Activated T-cell treated with anti-CD3 and anti-CD28 coated beads, Interleukin-2, amount 50 U/mL, for 24 hours (primary cell): ENCODE measurements at regions not wholly inside any gene's neighbourhood (a gene's known extent, or its start where the extent isn't known, plus 50 kb on each side); places are given as distances from the start of the nearest gene placed in this dataset.

ENCODE experiments used
- DNase-seq: peaks from one replicate; pipeline ENCODE4 v3.0.0-alpha.2; 2020
- H3K27ac Mint-ChIP-seq: 2 replicates; pipeline ENCODE4 v1.8.0; 2020; ENCODE audit warnings: mild to moderate bottlenecking, mixed read lengths
- H3K27me3 Mint-ChIP-seq: 2 replicates; pipeline ENCODE4 v1.8.0; 2020; ENCODE audit warnings: mixed read lengths
- H3K36me3 Mint-ChIP-seq: 2 replicates; pipeline ENCODE4 v1.8.0; 2020; ENCODE audit warnings: low read depth, mixed read lengths
- H3K4me1 Mint-ChIP-seq: 2 replicates; pipeline ENCODE4 v1.8.0; 2020; ENCODE audit warnings: low read depth, mixed read lengths
- H3K4me3 Mint-ChIP-seq: 2 replicates; pipeline ENCODE4 v1.8.0; 2020; ENCODE audit warnings: mild to moderate bottlenecking, moderate library complexity, mixed read lengths
- H3K9me3 Mint-ChIP-seq: 2 replicates; pipeline ENCODE4 v1.8.0; 2020; ENCODE audit warnings: mixed read lengths

DNA sequence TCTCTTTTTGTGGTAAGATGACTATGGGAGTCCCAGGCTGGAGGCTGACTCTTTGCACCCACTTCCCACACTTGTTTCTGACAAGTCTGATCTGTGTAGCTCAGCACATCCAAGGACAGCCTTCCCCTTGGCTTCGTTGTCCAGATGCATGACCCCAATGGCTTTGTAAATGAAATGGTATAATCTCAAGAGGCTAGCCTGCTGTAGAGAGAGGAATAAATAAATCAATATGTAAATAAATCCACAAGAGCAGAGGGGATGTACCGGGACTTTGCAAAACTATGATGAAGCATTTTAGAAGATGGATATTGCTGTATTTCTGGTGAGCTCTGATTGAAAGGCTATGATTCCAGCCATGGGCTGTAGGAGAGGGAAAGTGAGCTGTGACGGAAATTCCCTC is 79.9 kb upstream of the NEO1 start:
- no peak for DNase-seq
- Mint-ChIP-seq H3K36me3 (no peaks in the 10 kb centered on the region), H3K4me3 (no peak overlapping the region), H3K9me3 (no peaks in the 10 kb centered on the region), H3K4me1 (no peaks in the 10 kb centered on the region), H3K27me3 (peaks cover 49% of the 10 kb centered on the region), H3K27ac (no peak overlapping the region)

- Mint-ChIP-seq H3K4me1 (no peaks in the 10 kb centered on the region), H3K27me3 (peaks cover 44% of the 10 kb centered on the region), H3K27ac (no peak overlapping the region), H3K9me3 (no peaks in the 10 kb centered on the region), H3K4me3 (no peak overlapping the region), H3K36me3 (no peaks in the 10 kb centered on the region)
- no peak for DNase-seq
Measured at GRCh38 chr15:72971766-72972165, 80.5 kb upstream of the NEO1 start.

GRCh38 chr15:72970933-72971760 is 81.1 kb upstream of the NEO1 start:
- no peaks in the 10 kb centered on the region for H3K9me3 Mint-ChIP-seq
- no peak for DNase-seq
- H3K4me1 Mint-ChIP-seq, result no peaks in the 10 kb centered on the region
- no peaks in the 10 kb centered on the region for H3K36me3 Mint-ChIP-seq
- no peak overlapping the region for H3K4me3 Mint-ChIP-seq
- H3K27me3 Mint-ChIP-seq, result peaks cover 41% of the 10 kb centered on the region
- no peak overlapping the region for H3K27ac Mint-ChIP-seq

DNA sequence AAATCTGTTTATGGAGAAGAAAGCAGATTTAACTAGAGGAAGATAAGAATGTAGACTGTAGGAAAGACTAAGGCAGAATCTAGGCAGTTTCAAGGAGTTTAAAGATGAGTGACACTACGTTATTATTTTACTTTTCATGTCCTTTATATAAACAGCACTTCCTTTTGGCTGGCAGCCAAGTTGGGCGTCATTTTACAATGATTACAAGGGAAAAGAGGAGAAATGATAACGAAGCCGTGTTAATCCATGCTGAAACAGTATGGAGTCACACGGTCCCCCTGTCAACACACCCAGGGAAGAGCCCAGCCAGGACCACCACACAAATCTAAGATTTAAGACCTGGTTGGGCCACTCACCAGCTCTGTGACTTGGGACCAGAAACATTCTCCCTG is 83.7 kb upstream of the NEO1 start:
- Mint-ChIP-seq H3K4me3 (no peak overlapping the region), H3K27me3 (peaks cover 46% of the 10 kb centered on the region), H3K36me3 (no peaks in the 10 kb centered on the region), H3K4me1 (peaks cover 2% of the 10 kb centered on the region), H3K9me3 (peaks cover 4% of the 10 kb centered on the region), H3K27ac (no peak overlapping the region)
- no peak for DNase-seq

- Mint-ChIP-seq H3K9me3 (peaks cover 4% of the 10 kb centered on the region), H3K27ac (no peak overlapping the region), H3K27me3 (peaks cover 46% of the 10 kb centered on the region), H3K4me3 (no peak overlapping the region), H3K4me1 (peaks cover 2% of the 10 kb centered on the region), H3K36me3 (no peaks in the 10 kb centered on the region)
- no peak for DNase-seq
Measured at GRCh38 chr15:72967811-72968530, 84.3 kb upstream of the NEO1 start.

DNA sequence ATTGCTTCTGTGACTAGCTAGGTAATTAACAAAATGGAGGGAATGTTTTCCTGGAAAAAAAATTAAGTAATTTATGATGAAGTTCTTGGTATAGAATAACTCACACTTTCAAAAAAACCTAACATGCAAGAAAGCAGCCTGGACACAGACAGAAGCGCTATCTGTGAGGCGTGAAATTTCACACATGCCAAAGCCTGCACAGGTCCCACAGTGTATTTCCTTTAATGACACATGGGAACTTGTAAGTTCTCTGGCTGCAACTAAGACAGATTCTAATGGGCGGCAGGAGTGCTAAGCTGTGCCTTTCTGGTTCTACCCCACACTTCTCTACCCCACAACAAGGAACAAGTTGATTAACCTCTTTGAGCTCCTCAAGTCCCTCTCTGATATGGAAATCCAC is 84.9 kb upstream of the NEO1 start:
- no peak overlapping the region for H3K4me3 Mint-ChIP-seq
- no peak for DNase-seq
- H3K27me3 Mint-ChIP-seq, result peaks cover 49% of the 10 kb centered on the region
- H3K27ac Mint-ChIP-seq, result no peak overlapping the region
- H3K4me1 Mint-ChIP-seq, result peaks cover 2% of the 10 kb centered on the region
- peaks cover 4% of the 10 kb centered on the region for H3K9me3 Mint-ChIP-seq
- no peaks in the 10 kb centered on the region for H3K36me3 Mint-ChIP-seq

DNA sequence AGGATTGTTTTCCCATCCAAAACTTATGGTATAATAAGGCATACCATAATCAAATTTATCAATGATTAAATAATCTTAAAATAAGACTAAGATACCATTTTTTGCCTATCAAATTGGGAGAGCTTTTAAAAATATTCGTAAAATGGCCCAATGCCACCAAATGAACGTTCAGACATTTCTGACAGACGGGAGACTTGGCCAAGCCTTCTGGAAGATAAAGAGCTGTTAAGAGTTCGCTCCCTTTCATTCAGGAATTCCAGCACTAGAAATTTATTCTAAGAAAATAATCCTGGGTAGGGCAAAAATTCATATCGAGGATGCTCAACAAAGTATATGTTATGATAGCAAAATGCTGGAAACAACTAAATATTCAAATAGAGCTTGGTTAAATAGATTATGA is 85.6 kb upstream of the NEO1 start:
- H3K27me3 Mint-ChIP-seq, result peaks cover 49% of the 10 kb centered on the region
- no peaks in the 10 kb centered on the region for H3K36me3 Mint-ChIP-seq
- no peak for DNase-seq
- no peak overlapping the region for H3K27ac Mint-ChIP-seq
- peaks cover 4% of the 10 kb centered on the region for H3K9me3 Mint-ChIP-seq
- no peak overlapping the region for H3K4me3 Mint-ChIP-seq
- peaks cover 4% of the 10 kb centered on the region for H3K4me1 Mint-ChIP-seq

- Mint-ChIP-seq H3K27ac (no peak overlapping the region), H3K9me3 (peaks cover 4% of the 10 kb centered on the region), H3K27me3 (peaks cover 40% of the 10 kb centered on the region), H3K4me3 (no peak overlapping the region), H3K36me3 (no peaks in the 10 kb centered on the region), H3K4me1 (peaks cover 4% of the 10 kb centered on the region)
- DNase-seq, result no peak
Measured at GRCh38 chr15:72965671-72966070, 86.6 kb upstream of the NEO1 start.

- H3K27me3 Mint-ChIP-seq, result peaks cover 40% of the 10 kb centered on the region
- H3K36me3 Mint-ChIP-seq, result no peaks in the 10 kb centered on the region
- H3K4me3 Mint-ChIP-seq, result no peak overlapping the region
- H3K4me1 Mint-ChIP-seq, result peaks cover 4% of the 10 kb centered on the region
- H3K9me3 Mint-ChIP-seq, result peaks cover 4% of the 10 kb centered on the region
- H3K27ac Mint-ChIP-seq, result no peak overlapping the region
- no peak for DNase-seq
Measured at GRCh38 chr15:72964542-72964941, 87.7 kb upstream of the NEO1 start.

DNA sequence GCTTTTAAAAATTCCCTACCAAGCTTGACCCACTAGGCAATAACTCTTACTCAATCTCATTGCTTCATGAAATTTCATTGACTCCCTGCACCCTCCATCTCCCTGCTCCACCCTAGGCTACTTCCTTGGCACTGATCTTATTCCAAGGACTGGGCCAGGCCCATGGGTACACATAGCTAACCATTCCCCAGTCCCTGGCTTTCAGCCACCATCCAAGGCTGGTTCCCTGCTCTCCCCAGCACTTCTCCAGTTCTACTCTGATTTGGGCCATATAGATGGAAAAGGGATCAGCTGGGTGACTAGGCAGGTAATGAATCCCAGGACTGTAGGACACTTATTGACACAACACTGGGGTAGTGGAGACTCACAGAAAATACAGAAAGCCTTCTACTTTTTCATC is 88.1 kb upstream of the NEO1 start:
- DNase-seq, result no peak
- peaks cover 4% of the 10 kb centered on the region for H3K9me3 Mint-ChIP-seq
- H3K36me3 Mint-ChIP-seq, result no peaks in the 10 kb centered on the region
- peaks cover 4% of the 10 kb centered on the region for H3K4me1 Mint-ChIP-seq
- H3K4me3 Mint-ChIP-seq, result no peak overlapping the region
- no peak overlapping the region for H3K27ac Mint-ChIP-seq
- peaks cover 40% of the 10 kb centered on the region for H3K27me3 Mint-ChIP-seq

DNA sequence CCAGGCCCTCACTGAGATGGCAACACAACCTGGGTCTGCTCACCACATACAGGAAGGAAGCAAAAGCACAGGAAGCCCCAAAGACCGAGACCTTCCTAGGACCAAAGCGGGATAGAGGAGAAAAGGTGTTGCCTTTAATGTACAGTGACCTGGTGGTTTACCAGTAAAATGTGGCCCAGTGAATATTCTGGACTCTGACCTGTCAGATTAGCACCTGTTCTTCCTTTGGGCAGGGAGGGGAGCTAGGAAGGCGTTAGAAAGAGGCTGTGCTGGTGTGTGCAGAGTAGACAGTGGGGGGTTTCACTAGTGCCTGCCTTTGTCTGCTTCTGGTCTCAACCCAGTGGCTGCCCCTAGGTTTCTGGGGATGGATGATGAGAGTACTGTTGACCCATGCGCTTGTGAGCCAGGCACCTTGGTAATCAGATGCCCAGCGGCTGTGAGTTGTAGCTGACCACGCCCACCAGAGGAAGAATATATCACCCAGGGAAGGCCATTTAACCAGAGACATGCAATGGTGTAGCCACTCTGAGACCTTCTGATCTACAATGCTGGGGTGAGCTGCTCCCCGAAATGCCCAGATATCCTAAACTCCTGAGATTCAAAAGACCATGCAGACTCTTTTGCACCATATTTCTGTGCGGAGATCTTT is 90.1 kb upstream of the NEO1 start:
- peaks cover 4% of the 10 kb centered on the region for H3K9me3 Mint-ChIP-seq
- peaks cover 37% of the 10 kb centered on the region for H3K27me3 Mint-ChIP-seq
- no peak overlapping the region for H3K4me3 Mint-ChIP-seq
- H3K4me1 Mint-ChIP-seq, result peaks cover 4% of the 10 kb centered on the region
- no peaks in the 10 kb centered on the region for H3K36me3 Mint-ChIP-seq
- no peak overlapping the region for H3K27ac Mint-ChIP-seq
- no peak for DNase-seq

- Mint-ChIP-seq H3K36me3 (no peaks in the 10 kb centered on the region), H3K4me1 (peaks cover 4% of the 10 kb centered on the region), H3K27ac (no peak overlapping the region), H3K9me3 (peaks cover 4% of the 10 kb centered on the region), H3K27me3 (peaks cover 37% of the 10 kb centered on the region), H3K4me3 (no peak overlapping the region)
- no peak for DNase-seq
Measured at GRCh38 chr15:72961346-72961745, 90.9 kb upstream of the NEO1 start.

- H3K27me3 Mint-ChIP-seq, result peaks cover 16% of the 10 kb centered on the region
- no peak overlapping the region for H3K4me3 Mint-ChIP-seq
- no peaks in the 10 kb centered on the region for H3K36me3 Mint-ChIP-seq
- H3K4me1 Mint-ChIP-seq, result peaks cover 2% of the 10 kb centered on the region
- DNase-seq, result no peak
- peaks cover under 1% of the 10 kb centered on the region for H3K9me3 Mint-ChIP-seq
- H3K27ac Mint-ChIP-seq, result no peak overlapping the region
Measured at GRCh38 chr15:72958634-72959033, 93.6 kb upstream of the NEO1 start.

GRCh38 chr15:72953306-72953705 is 99.0 kb upstream of the NEO1 start:
- Mint-ChIP-seq H3K9me3 (peaks cover 4% of the 10 kb centered on the region), H3K27ac (no peak overlapping the region), H3K4me1 (no peaks in the 10 kb centered on the region), H3K36me3 (no peaks in the 10 kb centered on the region), H3K27me3 (peaks cover 2% of the 10 kb centered on the region), H3K4me3 (no peak overlapping the region)
- no peak for DNase-seq

GRCh38 chr15:72952151-72952550 is 100.1 kb upstream of the NEO1 start:
- Mint-ChIP-seq H3K36me3 (no peaks in the 10 kb centered on the region), H3K4me3 (no peak overlapping the region), H3K27me3 (peaks cover 2% of the 10 kb centered on the region), H3K27ac (no peak overlapping the region), H3K4me1 (no peaks in the 10 kb centered on the region), H3K9me3 (peaks cover 4% of the 10 kb centered on the region)
- no peak for DNase-seq
